ENCODE measurements at regions not wholly inside any gene's neighbourhood (a gene's known extent, or its start where the extent isn't known, plus 50 kb on each side); places are given as distances from the start of the nearest gene placed in this dataset.

- H3K4me3 ChIP-seq (ENCODE audit: low read length), result no peak overlapping the region
- DNase-seq (ENCODE audit: low read depth), result no peak
- no peak for TF ChIP-seq CTCF (conservative IDR thresholded peaks at IDR 0.05; ENCODE audit: low read depth, low read length)
These were observed 241.2 kb downstream of the DNAJB9 start for GRCh38 chr7:108810756-108811385.

- H3K4me3 ChIP-seq (ENCODE audit: low read length), result no peak overlapping the region
- no peak for DNase-seq (ENCODE audit: low read depth)
- TF ChIP-seq CTCF (conservative IDR thresholded peaks at IDR 0.05; ENCODE audit: low read depth, low read length), result peak; percentile 19
These were observed 243.8 kb downstream of the DNAJB9 start for GRCh38 chr7:108813251-108814014.

- H3K4me3 ChIP-seq (ENCODE audit: low read length), result no peak overlapping the region
- TF ChIP-seq CTCF (conservative IDR thresholded peaks at IDR 0.05; ENCODE audit: low read depth, low read length), result no peak
- DNase-seq (ENCODE audit: low read depth), result no peak
These were observed 246.1 kb downstream of the DNAJB9 start for GRCh38 chr7:108815815-108816214.

GRCh38 chr7:108818742-108819141 lies 249.1 kb downstream of the DNAJB9 start:
- TF ChIP-seq CTCF (conservative IDR thresholded peaks at IDR 0.05; ENCODE audit: low read depth, low read length), result no peak
- DNase-seq (ENCODE audit: low read depth), result no peak
- no peak overlapping the region for H3K4me3 ChIP-seq (ENCODE audit: low read length)

GRCh38 chr7:108824840-108825580 lies 255.3 kb downstream of the DNAJB9 start:
- no peak for TF ChIP-seq CTCF (conservative IDR thresholded peaks at IDR 0.05; ENCODE audit: low read depth, low read length)

GRCh38 chr7:108825581-108825909 lies 255.9 kb downstream of the DNAJB9 start:
- H3K4me3 ChIP-seq (ENCODE audit: low read length), result no peak overlapping the region
- DNase-seq (ENCODE audit: low read depth), result no peak
- no peak for TF ChIP-seq CTCF (conservative IDR thresholded peaks at IDR 0.05; ENCODE audit: low read depth, low read length)

More at GRCh38 chr7:108824840-108825580, 255.3 kb downstream of the DNAJB9 start:
- no peak overlapping the region for H3K4me3 ChIP-seq (ENCODE audit: low read length)
- DNase-seq (ENCODE audit: low read depth), result peak; percentile 27
